H1 (cell line): ENCODE measurements at regions not wholly inside any gene's neighbourhood (a gene's known extent, or its start where the extent isn't known, plus 50 kb on each side); places are given as distances from the start of the nearest gene placed in this dataset.

Experiments used
- ASH2L ChIP-seq: fragments of 200-600, 300-600 bp; sonication (generic); IDR thresholded peaks from one replicate; pipeline ENCODE4 v1.7.1; 2017; ENCODE audit warnings: low read length
- CREB1 ChIP-seq: IDR thresholded peaks from 2 replicates; pipeline ENCODE4 v1.6.1; 2012; ENCODE audit warnings: inconsistent platforms
- EP300 ChIP-seq, 2 experiments: IDR thresholded peaks; 1 replicate in 1 of 2; 2 replicates in 1 of 2; pipeline ENCODE4 v1.6.1; 2011 to 2012; ENCODE audit warnings: low read depth in 2 of 2, low read length in 2 of 2, mild to moderate bottlenecking in 2 of 2, borderline replicate concordance in 1 of 2, inconsistent platforms in 1 of 2, moderate library complexity in 1 of 2
- GABPA ChIP-seq: IDR thresholded peaks from 2 replicates; pipeline ENCODE4 v1.6.1; 2011; ENCODE audit warnings: mild to moderate bottlenecking, low read length, moderate library complexity, borderline replicate concordance; ENCODE audit not compliant: insufficient read depth
- SIRT6 ChIP-seq: IDR thresholded peaks from one replicate; pipeline ENCODE4 v1.7.1; 2012; ENCODE audit warnings: low read length, inconsistent platforms
- SP1 ChIP-seq: IDR thresholded peaks from 2 replicates; pipeline ENCODE4 v1.6.1; 2011; ENCODE audit warnings: low read depth, low read length
- TAF1 ChIP-seq: IDR thresholded peaks from 2 replicates; pipeline ENCODE4 v1.6.1; 2011; ENCODE audit warnings: mild to moderate bottlenecking, low read depth, low read length
- TF ChIP-seq, protein P1 (sequence below), 3 experiments: IDR thresholded peaks; 1 replicate in 2 of 3; 2 replicates in 1 of 3; pipeline versions ENCODE4 v1.5.1 to v1.6.1; 2011; ENCODE audit warnings: low read length in 3 of 3, mild to moderate bottlenecking in 3 of 3, inconsistent platforms in 2 of 3, low read depth in 1 of 3, moderate library complexity in 1 of 3; ENCODE audit not compliant: insufficient read depth in 1 of 3; ENCODE audit errors: control extremely low read depth in 1 of 3
- TF ChIP-seq, protein P2 (sequence below): IDR thresholded peaks from 2 replicates; pipeline ENCODE4 v1.6.1; 2011; ENCODE audit warnings: low read length, improper control_type of control experiment

DNA sequence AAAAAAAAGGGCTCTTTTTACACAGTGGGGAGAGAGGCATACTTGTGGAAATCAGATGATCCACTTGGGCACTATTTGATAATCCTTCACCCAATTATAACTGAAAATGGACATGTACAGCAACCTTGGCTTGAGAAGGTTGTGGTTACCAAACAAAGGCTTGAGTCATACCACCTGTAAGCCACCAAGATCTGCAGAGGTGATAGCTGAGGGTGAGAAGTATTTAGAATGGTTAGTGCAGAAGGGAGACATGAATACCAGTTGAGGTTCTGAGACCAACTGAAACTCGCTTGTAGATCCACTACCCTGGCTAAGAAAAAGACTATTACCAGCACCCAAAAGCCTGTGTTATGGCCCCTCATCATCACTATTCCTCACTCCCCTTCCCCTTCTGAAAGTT is 614.0 kb downstream of the STIM2 start:
- TF ChIP-seq, protein P1, sequence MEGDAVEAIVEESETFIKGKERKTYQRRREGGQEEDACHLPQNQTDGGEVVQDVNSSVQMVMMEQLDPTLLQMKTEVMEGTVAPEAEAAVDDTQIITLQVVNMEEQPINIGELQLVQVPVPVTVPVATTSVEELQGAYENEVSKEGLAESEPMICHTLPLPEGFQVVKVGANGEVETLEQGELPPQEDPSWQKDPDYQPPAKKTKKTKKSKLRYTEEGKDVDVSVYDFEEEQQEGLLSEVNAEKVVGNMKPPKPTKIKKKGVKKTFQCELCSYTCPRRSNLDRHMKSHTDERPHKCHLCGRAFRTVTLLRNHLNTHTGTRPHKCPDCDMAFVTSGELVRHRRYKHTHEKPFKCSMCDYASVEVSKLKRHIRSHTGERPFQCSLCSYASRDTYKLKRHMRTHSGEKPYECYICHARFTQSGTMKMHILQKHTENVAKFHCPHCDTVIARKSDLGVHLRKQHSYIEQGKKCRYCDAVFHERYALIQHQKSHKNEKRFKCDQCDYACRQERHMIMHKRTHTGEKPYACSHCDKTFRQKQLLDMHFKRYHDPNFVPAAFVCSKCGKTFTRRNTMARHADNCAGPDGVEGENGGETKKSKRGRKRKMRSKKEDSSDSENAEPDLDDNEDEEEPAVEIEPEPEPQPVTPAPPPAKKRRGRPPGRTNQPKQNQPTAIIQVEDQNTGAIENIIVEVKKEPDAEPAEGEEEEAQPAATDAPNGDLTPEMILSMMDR (IDR thresholded peaks at IDR 0.05; ENCODE audit: control extremely low read depth in 1 of 3, insufficient read depth in 1 of 3, low read depth in 1 of 3, low read length in 3 of 3) = no peak
- no peak for TF ChIP-seq TAF1
- TF ChIP-seq CREB1 = no peak
- no peak for TF ChIP-seq SP1
- no peak for TF ChIP-seq GABPA
- TF ChIP-seq SIRT6 = no peak
- no peak for TF ChIP-seq ASH2L
- no peak for TF ChIP-seq EP300 (IDR thresholded peaks at IDR 0.05; ENCODE audit: borderline replicate concordance in 1 of 2, low read depth in 2 of 2, low read length in 2 of 2)
- TF ChIP-seq, protein P2, sequence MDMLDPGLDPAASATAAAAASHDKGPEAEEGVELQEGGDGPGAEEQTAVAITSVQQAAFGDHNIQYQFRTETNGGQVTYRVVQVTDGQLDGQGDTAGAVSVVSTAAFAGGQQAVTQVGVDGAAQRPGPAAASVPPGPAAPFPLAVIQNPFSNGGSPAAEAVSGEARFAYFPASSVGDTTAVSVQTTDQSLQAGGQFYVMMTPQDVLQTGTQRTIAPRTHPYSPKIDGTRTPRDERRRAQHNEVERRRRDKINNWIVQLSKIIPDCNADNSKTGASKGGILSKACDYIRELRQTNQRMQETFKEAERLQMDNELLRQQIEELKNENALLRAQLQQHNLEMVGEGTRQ = no peak
